Epidermal melanocyte (primary cell): ENCODE measurements at regions not wholly inside any gene's neighbourhood (a gene's known extent, or its start where the extent isn't known, plus 50 kb on each side); places are given as distances from the start of the nearest gene placed in this dataset.
"Not testable (repeated sequence)": the region's sequence is repeated elsewhere in the genome, so short reads cannot be mapped to it uniquely, and the experiment has no call there.

Experiments used
- DNase-seq: peaks from one replicate; pipeline ENCODE4 v3.0.0; 2011; ENCODE audit warnings: low spot score; ENCODE audit not compliant: insufficient read length

GRCh38 chr10:129179245-129179971 is 287.6 kb upstream of the MGMT start:
- no peak for DNase-seq

- no peak for DNase-seq
These were observed 286.9 kb upstream of the MGMT start for GRCh38 chr10:129179972-129180678.

DNA sequence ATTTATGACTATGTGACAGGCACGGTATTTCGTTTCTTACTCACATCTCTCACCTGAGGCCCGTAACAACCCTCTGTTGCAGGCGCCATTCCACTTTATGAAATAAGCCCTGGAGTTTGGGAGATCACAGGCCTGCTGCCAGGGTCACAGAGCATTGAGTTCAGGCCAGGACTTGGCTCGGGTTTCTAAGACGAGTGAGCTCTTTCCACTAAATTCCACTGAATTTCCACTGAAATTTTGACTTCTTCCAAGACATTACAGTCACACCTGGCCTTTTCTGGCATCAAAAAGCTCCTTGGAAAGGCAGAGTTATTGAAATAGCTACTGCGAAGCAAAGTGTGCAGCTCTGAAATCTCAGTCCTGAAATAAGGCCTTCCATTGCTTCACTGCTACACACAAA is 282.8 kb upstream of the MGMT start:
- no peak for DNase-seq

DNA sequence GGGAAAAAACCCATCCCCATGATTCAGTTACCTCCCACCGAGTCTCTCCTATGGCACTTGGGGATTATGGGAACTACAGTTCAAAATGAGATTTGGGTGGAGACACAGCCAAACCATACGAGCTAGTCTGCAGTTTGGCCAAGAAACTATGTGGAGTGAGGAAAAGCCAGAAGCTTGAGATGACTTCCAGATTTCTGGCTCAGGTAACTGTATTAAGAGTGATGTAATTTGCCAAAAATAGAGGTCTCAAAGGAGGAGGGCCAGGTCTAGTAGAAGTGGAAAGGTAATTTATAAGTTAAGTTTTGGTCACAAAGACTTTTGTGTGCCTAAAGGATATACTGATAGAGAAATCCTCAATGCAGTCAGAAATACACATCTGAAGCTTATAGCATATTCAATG is 279.7 kb upstream of the MGMT start:
- DNase-seq, result no peak

DNA sequence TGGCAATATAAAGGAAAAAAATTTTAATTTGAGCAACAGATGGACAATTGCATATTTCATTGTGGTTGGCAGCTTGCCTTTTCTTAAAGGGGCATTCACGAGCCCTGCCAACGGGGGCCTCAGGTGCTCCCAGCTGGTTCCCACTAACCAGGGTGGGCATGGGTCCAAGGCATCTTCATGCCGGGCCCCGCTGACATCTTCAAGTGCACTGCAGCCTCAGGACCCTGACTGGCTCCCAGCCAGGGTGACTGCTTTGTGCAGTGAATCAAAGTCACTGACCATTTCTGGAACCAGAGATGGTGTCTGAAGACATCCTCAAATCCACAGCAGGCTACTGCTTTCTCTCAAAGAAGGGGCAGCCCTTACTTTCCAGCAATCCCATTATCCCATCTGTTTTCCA is 275.2 kb upstream of the MGMT start:
- no peak for DNase-seq

DNA sequence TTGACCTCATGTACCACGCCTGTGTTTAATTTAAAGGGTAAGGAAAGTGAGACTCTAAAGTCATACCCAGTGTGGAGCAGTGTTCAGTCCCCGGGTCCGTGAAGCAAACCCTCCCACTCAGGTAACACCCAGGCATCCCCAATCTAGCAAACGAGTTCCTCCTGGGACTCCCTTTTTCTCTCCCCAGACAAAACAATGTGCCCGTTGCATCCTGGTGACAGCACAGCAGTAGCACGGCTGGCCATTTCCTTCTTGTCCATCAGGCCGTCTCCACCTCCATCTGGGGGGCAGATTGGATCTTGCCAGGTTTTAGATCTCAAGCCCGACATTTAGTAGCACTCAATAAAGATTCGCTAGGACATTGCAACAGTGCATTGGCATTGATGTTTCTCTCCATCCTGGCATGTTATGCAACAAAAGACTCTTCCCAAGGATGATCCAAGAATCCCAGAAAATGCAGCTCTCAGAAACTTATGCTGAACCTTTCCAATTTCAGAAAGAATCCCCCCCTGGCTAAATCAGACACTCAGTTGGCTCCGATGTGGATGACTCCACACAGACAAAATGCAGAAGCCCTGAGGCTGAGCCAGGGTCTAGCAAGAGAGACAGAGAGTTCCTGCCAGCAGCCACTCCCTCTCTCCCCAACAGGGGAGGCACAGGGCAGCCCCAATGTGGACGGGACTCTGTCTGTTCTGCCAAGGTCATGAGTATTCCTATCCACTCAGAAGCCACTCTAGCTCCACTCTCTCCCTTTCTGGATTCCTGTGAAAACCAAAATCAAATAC is 274.5 kb upstream of the MGMT start:
- no peak for DNase-seq

GRCh38 chr10:129193148-129193547 is 273.9 kb upstream of the MGMT start:
- DNase-seq, result no peak

DNA sequence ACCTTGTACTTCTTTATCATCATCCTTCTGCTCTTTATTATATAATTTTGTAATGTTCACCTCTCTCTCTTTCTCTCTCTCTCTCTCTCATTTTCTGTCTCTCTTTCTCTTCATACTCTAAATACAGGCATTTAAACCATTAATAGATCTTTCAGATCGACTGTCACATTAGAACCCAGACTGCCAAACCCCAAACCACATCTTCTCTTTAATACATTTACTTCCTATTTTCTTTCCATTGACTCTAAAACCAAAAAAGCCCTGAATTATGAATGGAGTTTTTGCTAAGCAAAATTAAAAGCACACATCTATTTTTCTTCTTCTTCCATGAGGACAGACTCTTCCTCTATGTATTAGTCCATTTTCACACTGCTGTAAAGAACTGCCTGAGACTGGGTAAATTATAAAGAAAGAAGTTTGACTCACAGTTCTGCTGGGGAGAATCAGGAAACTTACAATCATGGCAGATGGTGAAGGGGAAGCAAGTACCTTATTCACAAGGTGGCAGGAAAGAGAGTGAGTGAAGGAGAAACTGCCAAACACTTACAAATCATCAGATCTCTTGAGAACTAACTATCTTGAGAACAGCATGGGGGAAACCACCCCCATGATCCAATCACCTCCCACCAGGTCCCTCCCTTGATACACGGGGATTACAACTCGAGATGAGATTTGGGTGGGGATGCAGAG is 272.7 kb upstream of the MGMT start:
- no peak for DNase-seq

DNA sequence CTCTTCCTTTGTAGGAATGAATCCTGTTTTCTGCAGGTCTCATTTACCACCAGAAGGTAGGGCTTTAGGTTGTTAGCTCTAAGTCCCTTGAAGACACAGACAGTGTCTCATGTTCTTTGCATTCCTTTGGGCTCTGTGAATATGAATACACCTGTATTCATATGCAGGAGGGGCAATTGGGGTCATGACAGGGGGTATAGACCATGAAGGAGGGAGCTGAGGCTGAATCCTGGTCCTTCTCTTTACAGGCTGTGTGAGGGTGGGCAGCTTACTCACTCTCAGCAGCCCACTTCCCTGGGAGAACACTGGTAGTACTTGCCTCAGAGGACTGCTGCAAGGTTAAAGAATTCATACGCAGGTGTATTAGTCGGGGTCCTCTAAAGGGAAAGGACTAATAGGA is 267.2 kb upstream of the MGMT start:
- DNase-seq, result no peak

DNA sequence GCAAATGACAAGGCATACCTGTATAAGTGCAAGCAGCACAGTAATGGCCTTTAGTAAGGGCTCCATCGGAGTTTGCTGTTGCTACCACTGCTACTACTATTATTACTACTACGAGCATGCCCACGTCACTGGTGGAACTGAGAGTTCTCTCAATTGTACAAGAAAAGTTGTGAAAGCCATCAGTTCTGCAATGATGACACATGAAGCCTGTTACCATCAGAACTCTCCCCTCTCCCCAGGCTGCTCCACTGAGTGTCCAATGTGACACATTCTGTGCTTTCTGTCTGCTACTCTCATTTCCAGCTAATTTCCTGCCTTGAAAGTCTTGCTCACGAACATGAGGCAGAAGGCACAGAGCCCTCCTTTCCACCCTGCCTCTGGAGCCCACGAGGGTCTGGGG is 263.2 kb upstream of the MGMT start:
- DNase-seq, result no peak

GRCh38 chr10:129207297-129207696 is 259.7 kb upstream of the MGMT start:
- DNase-seq, result no peak

GRCh38 chr10:129210876-129211275 is 256.2 kb upstream of the MGMT start:
- DNase-seq, result no peak

DNA sequence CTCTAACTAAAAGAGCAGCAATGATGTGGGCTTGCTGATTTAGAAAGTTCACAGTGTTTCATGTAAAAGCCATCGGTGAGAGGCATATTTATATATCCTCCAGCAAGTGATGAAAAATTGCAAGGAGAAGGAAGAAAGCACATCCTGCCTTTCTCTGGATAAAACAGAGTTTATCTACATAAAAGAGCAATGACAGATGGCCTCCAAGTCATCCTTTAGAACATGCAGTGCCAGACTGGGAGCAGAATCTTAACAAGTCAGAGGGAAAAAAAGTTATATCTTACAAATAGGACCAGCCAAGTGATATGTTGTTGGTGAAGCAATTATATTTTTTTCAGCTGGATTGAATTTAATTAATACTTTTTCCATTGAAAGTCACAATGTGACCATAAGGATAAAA is 253.8 kb upstream of the MGMT start:
- no peak for DNase-seq

DNA sequence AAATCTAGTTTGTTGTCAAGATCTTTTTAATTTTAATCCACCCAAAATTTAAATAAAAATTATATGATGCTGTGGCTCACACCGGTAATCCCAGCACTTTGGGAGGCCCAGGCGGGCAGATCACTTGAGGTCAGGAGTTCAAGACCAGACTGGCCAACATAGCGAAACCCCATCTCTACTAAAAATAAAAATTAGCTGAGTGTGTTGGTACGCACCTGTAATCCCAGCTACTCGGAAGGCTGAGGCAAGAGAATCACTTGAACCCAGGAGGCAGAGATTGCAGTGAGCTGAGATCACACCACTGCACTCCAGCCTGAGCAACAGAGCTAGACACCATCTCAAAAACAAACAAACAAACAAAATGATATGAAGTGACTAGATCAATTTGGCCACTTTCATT is 253.0 kb upstream of the MGMT start:
- not testable (repeated sequence) for DNase-seq

- DNase-seq, result no peak
These were observed 247.7 kb upstream of the MGMT start for GRCh38 chr10:129219364-129219763.

- no peak for DNase-seq
These were observed 244.6 kb upstream of the MGMT start for GRCh38 chr10:129222436-129222835.

- no peak for DNase-seq
These were observed 243.7 kb upstream of the MGMT start for GRCh38 chr10:129223363-129223762.

GRCh38 chr10:129224065-129224464 is 243.0 kb upstream of the MGMT start:
- DNase-seq, result no peak

DNA sequence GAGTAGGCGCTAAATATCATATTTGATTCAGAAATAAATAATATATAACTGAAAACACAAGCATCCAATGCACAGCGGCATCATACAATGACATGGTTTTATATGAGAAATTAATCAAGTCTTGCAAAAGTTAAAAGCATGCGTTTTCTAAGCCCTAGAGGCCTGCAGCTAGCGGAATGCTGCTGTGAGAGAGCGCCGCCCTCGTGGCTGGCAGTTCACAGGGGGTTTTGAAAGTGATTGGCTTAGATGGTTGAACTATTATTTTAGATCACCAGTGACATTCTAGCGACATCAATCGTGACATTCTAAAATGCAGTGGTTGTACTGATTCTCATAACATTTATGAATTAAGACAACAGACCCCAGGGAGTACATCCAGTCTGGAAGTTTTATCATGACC is 235.2 kb upstream of the MGMT start:
- no peak for DNase-seq

DNA sequence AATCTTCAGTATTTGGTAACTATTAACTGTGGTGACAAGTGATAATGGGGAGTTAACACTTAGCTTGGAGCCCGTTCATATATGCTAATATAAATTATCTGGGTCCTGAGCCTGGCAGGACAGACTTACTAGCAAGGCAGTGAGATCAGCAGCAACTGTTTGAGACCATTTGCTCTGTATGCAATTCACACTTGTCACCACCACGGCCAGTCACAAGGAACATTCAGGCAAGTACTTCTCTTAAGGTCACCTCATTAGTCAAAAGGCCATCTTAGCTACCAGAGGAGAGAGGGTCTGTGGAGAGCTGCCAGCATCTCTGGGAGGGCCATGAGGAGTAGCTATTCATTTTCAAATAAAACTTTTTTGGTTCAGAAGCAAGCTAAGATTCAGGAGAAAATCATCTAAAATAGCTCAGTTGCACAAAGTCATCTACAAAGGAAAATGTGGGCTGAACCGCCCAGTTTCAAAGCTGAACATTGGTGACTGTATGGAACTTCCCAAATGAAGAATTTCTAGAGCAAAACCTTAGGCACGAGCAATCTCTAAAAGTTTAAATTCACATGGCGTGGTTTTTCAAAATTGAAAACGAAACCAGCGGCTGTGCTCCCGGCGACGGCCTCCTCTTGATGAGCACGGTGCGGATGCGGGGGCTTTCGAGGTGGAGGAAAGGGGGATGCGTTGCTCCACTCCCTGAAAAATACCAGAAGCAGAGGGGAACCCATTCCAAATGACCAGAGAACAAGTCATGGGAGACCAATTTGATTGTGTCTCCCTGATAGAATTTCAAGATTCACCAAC is 233.5 kb upstream of the MGMT start:
- DNase-seq, result no peak

DNA sequence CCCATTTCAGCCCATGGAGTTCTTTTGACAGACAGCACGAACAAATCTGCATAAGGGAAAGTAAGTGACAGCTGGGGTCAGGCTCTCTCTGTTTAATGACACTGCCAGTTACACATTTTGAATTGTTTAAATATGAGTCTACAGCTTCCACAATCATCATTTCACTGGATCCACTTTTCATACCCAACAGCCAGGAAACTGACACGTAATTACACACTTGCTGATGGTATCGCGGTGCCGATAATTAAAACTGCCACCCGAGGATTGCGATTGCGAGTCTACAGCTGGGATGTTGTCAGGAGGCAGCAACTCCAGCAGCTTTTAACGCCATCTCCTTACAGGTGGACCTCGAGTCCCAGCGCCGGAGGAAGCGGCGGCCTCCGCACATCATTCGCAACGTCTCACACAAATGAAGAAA is 230.8 kb upstream of the MGMT start:
- DNase-seq, result no peak
